ENCODE measurements at regions not wholly inside any gene's neighbourhood (a gene's known extent, or its start where the extent isn't known, plus 50 kb on each side); places are given as distances from the start of the nearest gene placed in this dataset.
"Not testable (repeated sequence)": the region's sequence is repeated elsewhere in the genome, so short reads cannot be mapped to it uniquely, and the experiment has no call there.

- no peak for DNase-seq
These were observed 169.9 kb downstream of the CPE start for GRCh38 chr4:165548702-165549101.

GRCh38 chr4:165553221-165553810 is 174.5 kb downstream of the CPE start:
- no peak for DNase-seq

GRCh38 chr4:165555302-165555701 is 176.5 kb downstream of the CPE start:
- DNase-seq, result no peak

GRCh38 chr4:165556383-165556782 is 177.6 kb downstream of the CPE start:
- no peak for DNase-seq

GRCh38 chr4:165560941-165561340 is 182.1 kb downstream of the CPE start:
- DNase-seq, result no peak

GRCh38 chr4:165563851-165564250 is 185.0 kb downstream of the CPE start:
- no peak for DNase-seq

GRCh38 chr4:165569031-165569430 is 190.2 kb downstream of the CPE start:
- DNase-seq, result no peak

- DNase-seq, result not testable (repeated sequence)
These were observed 192.7 kb downstream of the CPE start for GRCh38 chr4:165571476-165571875.

- no peak for DNase-seq
These were observed 201.6 kb downstream of the CPE start for GRCh38 chr4:165580351-165580905.

- DNase-seq, result no peak
These were observed 204.5 kb downstream of the CPE start for GRCh38 chr4:165583341-165583740.

GRCh38 chr4:165584916-165585315 is 206.1 kb downstream of the CPE start:
- DNase-seq, result no peak

GRCh38 chr4:165588534-165589315 is 209.9 kb downstream of the CPE start:
- no peak for DNase-seq

- no peak for DNase-seq
These were observed 213.6 kb downstream of the CPE start for GRCh38 chr4:165592386-165592785.

GRCh38 chr4:165597581-165598480 is 219.0 kb downstream of the CPE start:
- DNase-seq, result no peak

- DNase-seq, result no peak
These were observed 222.3 kb downstream of the CPE start for GRCh38 chr4:165600959-165601683.

GRCh38 chr4:165602621-165603020 is 223.8 kb downstream of the CPE start:
- no peak for DNase-seq

GRCh38 chr4:165604181-165604580 is 225.4 kb downstream of the CPE start:
- DNase-seq, result no peak

GRCh38 chr4:165605811-165606210 is 227.0 kb downstream of the CPE start:
- DNase-seq, result no peak

- no peak for DNase-seq
These were observed 227.8 kb downstream of the CPE start for GRCh38 chr4:165606465-165607205.

GRCh38 chr4:165609653-165610052 is 230.8 kb downstream of the CPE start:
- DNase-seq, result no peak

Data from right lung (tissue), 2 donors.